PC-3 (cell line): ENCODE measurements at regions not wholly inside any gene's neighbourhood (a gene's known extent, or its start where the extent isn't known, plus 50 kb on each side); places are given as distances from the start of the nearest gene placed in this dataset.

Source experiments
- ATAC-seq: fragments of 200-7000 bp; cut with Tn5 transposase; 2 replicates; pipeline ENCODE4 v1.9.1; 2020; ENCODE audit warnings: mild to moderate bottlenecking, moderate library complexity
- BruUV-seq: library from RNA; stranded (reverse); fragments of 400-500 nt; replicated peaks from 2 replicates; lab custom pipeline; 2021; lab: Mats Ljungman, UMichigan
- CTCF ChIA-PET: fragments of 300-600 bp; sonication (Branson Sonifier 250); formaldehyde crosslinking; loops from one replicate; lab custom pipeline; 2022; ENCODE audit warnings: antibody characterized with exemption; lab: Charles Lee
- POLR2A ChIA-PET: fragments of 300-600 bp; sonication (Branson Sonifier 250); formaldehyde crosslinking; loops from one replicate; lab custom pipeline; 2022; ENCODE audit warnings: antibody characterized with exemption; ENCODE audit not compliant: unreplicated experiment; lab: Charles Lee
- DNase-seq: peaks from one replicate; pipeline ENCODE4 v3.0.0-alpha.2; 2015
- H2AFZ ChIP-seq: fragments of 300-600 bp; sonication (generic); 2 replicates; pipeline ENCODE4 v1.6.0; 2016; ENCODE audit warnings: antibody characterized with exemption, low read length
- H3F3A ChIP-seq: fragments of 300-600 bp; sonication (generic); one replicate; pipeline ENCODE4 v1.6.0; 2017; ENCODE audit warnings: antibody characterized with exemption, low read length, control low read depth, mild to moderate bottlenecking; ENCODE audit not compliant: unreplicated experiment
- H3K27ac ChIP-seq: fragments of 300-600 bp; sonication (generic); 2 replicates; pipeline ENCODE4 v1.5.1; 2016; ENCODE audit warnings: mild to moderate bottlenecking, low read length
- H3K27me3 ChIP-seq: fragments of 300-600 bp; sonication (generic); 2 replicates; pipeline ENCODE4 v1.6.1; 2016; ENCODE audit warnings: low read length, mixed read lengths
- H3K36me3 ChIP-seq: fragments of 300-600 bp; sonication (generic); 2 replicates; pipeline ENCODE4 v1.6.1; 2016; ENCODE audit warnings: low read depth, mixed run types, low read length, mixed read lengths
- H3K4me1 ChIP-seq: fragments of 300-600 bp; sonication (generic); 2 replicates; pipeline ENCODE4 v1.5.1; 2016; ENCODE audit warnings: low read length; ENCODE audit not compliant: insufficient read depth
- H3K4me2 ChIP-seq: fragments of 300-600 bp; sonication (generic); 2 replicates; pipeline ENCODE4 v1.6.0; 2016; ENCODE audit warnings: low read length
- H3K4me3 ChIP-seq: fragments of 300-600 bp; sonication (generic); 2 replicates; pipeline ENCODE4 v1.5.1; 2016; ENCODE audit warnings: mild to moderate bottlenecking, low read length, mixed read lengths
- H3K79me2 ChIP-seq: fragments of 300-600 bp; sonication (generic); 2 replicates; pipeline ENCODE4 v1.6.1; 2017; ENCODE audit warnings: low read length, mixed read lengths
- H3K9ac ChIP-seq: fragments of 300-600 bp; sonication (generic); 2 replicates; pipeline ENCODE4 v1.6.0; 2016; ENCODE audit warnings: mild to moderate bottlenecking, low read length
- H3K9me2 ChIP-seq: fragments of 300-600 bp; sonication (generic); replicated peaks from 2 replicates; pipeline ENCODE4 v1.6.1; 2016; ENCODE audit warnings: mixed run types, low read length, mixed read lengths
- H3K9me3 ChIP-seq: fragments of 300-600 bp; sonication (generic); 2 replicates; pipeline ENCODE4 v1.6.1; 2016; ENCODE audit warnings: low read length, mixed read lengths
- H4K20me1 ChIP-seq: fragments of 300-600 bp; sonication (generic); 2 replicates; pipeline ENCODE4 v1.6.1; 2016; ENCODE audit warnings: low read length, mixed read lengths
- CTCF ChIP-seq: fragments of 300-600 bp; sonication (generic); conservative IDR thresholded peaks from 2 replicates; pipeline ENCODE4 v1.5.1; 2017; ENCODE audit warnings: antibody characterized with exemption, low read depth, mild to moderate bottlenecking, low read length
- EZH2 ChIP-seq: fragments of 300-600 bp; sonication (generic); IDR thresholded peaks from one replicate; pipeline ENCODE4 v1.6.1; 2017; ENCODE audit warnings: antibody characterized with exemption, mild to moderate bottlenecking, low read length; ENCODE audit not compliant: unreplicated experiment
- EZH2phosphoT487 ChIP-seq: fragments of 300-600 bp; sonication (generic); IDR thresholded peaks from 2 replicates; pipeline ENCODE4 v1.6.1; 2018; ENCODE audit warnings: mild to moderate bottlenecking, antibody characterized with exemption, low read length, borderline replicate concordance
- intact Hi-C: fragments of 100-400 bp; cut with micrococcal nuclease; formaldehyde crosslinking; loops from 2 replicates; pipeline ENCODE4 v1.9.0; 2023

- no peaks in the 10 kb centered on the region for H3F3A ChIP-seq
- no peak overlapping the region for H3K4me2 ChIP-seq
- no peaks in the 10 kb centered on the region for H3K79me2 ChIP-seq
- H3K4me3 ChIP-seq, result no peak overlapping the region
- ATAC-seq (no peak), DNase-seq (no peak)
- intact Hi-C loops, result loop anchor here (5.0 kb wide), 1 partner anchor 891 kb away; no protein-coding TSS in a partner anchor
- ChIA-PET POLR2A (no interaction called here), CTCF (no interaction called here)
- no peaks in the 10 kb centered on the region for H3K9me3 ChIP-seq
- H2AFZ ChIP-seq, result no peak overlapping the region
- no peaks in the 10 kb centered on the region for H4K20me1 ChIP-seq
- no TSS peak for BruUV-seq
- H3K27me3 ChIP-seq, result no peaks in the 10 kb centered on the region
- TF ChIP-seq CTCF (no peak), EZH2phosphoT487 (no peak), EZH2 (no peak)
- H3K27ac ChIP-seq, result no peak overlapping the region
- no peaks in the 10 kb centered on the region for H3K9me2 ChIP-seq
- H3K4me1 ChIP-seq, result peaks cover 11% of the 10 kb centered on the region
- no peak overlapping the region for H3K9ac ChIP-seq
- H3K36me3 ChIP-seq, result no peaks in the 10 kb centered on the region
Observed at GRCh38 chr4:27881705-27882104, 1021.1 kb downstream of the STIM2 start.

DNA sequence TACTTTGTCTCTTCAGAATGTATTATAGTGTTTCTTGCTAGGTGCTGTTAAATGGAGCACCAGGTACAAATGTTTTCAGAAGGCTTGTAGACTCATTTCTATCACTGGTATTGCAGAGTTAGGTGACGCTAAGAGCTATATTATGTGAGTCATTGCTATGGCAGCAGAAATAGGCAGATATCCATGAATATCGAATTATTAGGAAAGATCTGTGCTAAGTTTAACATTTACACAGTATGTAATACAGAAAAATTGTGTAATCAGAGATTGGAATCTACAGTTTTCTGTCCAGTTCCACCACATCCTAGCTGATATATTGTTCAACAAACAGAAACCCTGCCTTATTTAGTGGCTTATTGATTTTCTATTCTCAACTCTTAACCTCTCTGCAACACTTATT is 1025.5 kb downstream of the STIM2 start:
- H2AFZ ChIP-seq, result no peak overlapping the region
- peak overlapping the region; percentile 32 for H3K4me2 ChIP-seq
- H3K27ac ChIP-seq, result peak overlapping the region; percentile 32
- ATAC-seq (peak; percentile 59), DNase-seq (peak; percentile 74)
- H3K79me2 ChIP-seq, result no peaks in the 10 kb centered on the region
- no TSS peak for BruUV-seq
- no peaks in the 10 kb centered on the region for H3K36me3 ChIP-seq
- H3K9me2 ChIP-seq, result no peaks in the 10 kb centered on the region
- no peak overlapping the region for H3K9ac ChIP-seq
- no peak for TF ChIP-seq EZH2
- no peak for TF ChIP-seq EZH2phosphoT487
- TF ChIP-seq CTCF, result no peak
- ChIA-PET CTCF (no interaction called here), POLR2A (no interaction called here)
- H3K27me3 ChIP-seq, result no peaks in the 10 kb centered on the region
- H4K20me1 ChIP-seq, result no peaks in the 10 kb centered on the region
- no peak overlapping the region for H3K4me3 ChIP-seq
- no peaks in the 10 kb centered on the region for H3K9me3 ChIP-seq
- no peaks in the 10 kb centered on the region for H3F3A ChIP-seq
- intact Hi-C loops, result no loop called here
- peaks cover 15% of the 10 kb centered on the region for H3K4me1 ChIP-seq

DNA sequence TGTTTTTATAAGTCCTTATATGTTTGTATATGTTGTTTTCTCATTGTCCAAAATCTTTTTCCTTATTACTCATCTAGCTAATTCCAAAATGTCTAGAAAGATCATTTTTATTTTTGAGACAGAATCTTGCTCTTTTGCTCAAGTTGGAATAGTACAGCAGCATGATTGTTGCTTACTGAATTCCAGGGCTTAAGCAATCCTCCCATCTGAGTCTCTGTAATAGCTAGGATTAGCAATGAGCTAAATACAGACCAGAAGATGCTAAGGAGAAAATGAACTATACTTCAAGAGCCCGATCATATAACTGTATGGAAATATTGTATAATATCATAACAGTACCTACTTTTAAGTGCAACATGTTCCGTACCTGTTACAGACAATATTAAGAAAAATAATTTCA is 1027.0 kb downstream of the STIM2 start:
- Histone ChIP-seq H3K9ac (no peak overlapping the region), H3K27me3 (no peaks in the 10 kb centered on the region), H3K4me1 (peaks cover 15% of the 10 kb centered on the region), H3K27ac (no peak overlapping the region), H3K4me3 (no peak overlapping the region), H3K9me3 (no peaks in the 10 kb centered on the region), H2AFZ (no peak overlapping the region), H3K36me3 (no peaks in the 10 kb centered on the region), H3F3A (no peaks in the 10 kb centered on the region), H3K79me2 (no peaks in the 10 kb centered on the region), H3K9me2 (no peaks in the 10 kb centered on the region), H3K4me2 (no peak overlapping the region), H4K20me1 (no peaks in the 10 kb centered on the region)
- DNase-seq (no peak), ATAC-seq (no peak)
- ChIA-PET POLR2A (no interaction called here), CTCF (no interaction called here)
- TF ChIP-seq EZH2, result no peak
- no peak for TF ChIP-seq EZH2phosphoT487
- no TSS peak for BruUV-seq
- intact Hi-C loops, result no loop called here
